ENCODE measurements at regions not wholly inside any gene's neighbourhood (a gene's known extent, or its start where the extent isn't known, plus 50 kb on each side); places are given as distances from the start of the nearest gene placed in this dataset.

DNA sequence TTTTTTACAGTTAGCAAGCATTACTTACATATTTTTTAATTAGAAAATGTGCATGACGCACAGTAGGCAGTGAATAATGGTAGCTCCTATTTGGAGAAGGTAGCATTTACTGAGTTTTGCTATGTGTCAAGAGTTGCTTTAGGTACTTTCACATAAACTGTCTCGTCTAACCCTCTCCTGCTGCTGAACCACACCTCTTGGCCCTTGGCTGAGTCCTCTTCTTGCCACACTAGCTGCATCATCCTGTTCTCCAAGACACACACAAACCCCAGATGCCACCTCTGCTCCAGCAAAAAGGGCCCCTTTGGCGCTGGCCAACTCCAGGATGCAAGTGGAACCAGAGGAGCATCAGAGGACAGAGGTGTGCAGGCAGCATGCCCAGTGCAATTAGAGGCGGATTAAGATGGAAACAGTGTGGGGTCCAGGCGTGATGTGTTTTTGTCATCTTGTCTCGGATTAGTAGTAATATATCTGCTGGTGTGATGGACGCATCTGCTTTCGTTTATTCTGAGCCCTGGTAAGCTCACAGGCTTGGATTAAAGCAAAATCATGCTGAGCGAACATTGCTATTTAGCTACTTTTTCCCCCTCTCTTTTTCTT is 367.0 kb upstream of the CADM1 start:
- Mint-ChIP-seq H3K36me3 (ENCODE audit: low read depth) (no peaks in the 10 kb centered on the region), H3K27ac (no peak overlapping the region), H3K27me3 (peaks cover 33% of the 10 kb centered on the region), H3K9me3 (no peaks in the 10 kb centered on the region), H3K4me1 (ENCODE audit: low read depth) (peaks cover 41% of the 10 kb centered on the region), H3K4me3 (no peak overlapping the region)
- intact Hi-C loops (cut with micrococcal nuclease) = loop anchor here (5.0 to 10.0 kb wide), 2 partner anchors 64 to 351 kb away; no protein-coding TSS in a partner anchor

GRCh38 chr11:115869780-115870431 is 365.7 kb upstream of the CADM1 start:
- no peaks in the 10 kb centered on the region for H3K36me3 Mint-ChIP-seq (ENCODE audit: low read depth)
- H3K4me3 Mint-ChIP-seq = no peak overlapping the region
- H3K4me1 Mint-ChIP-seq (ENCODE audit: low read depth) = peaks cover 38% of the 10 kb centered on the region
- no peaks in the 10 kb centered on the region for H3K9me3 Mint-ChIP-seq
- intact Hi-C loops (cut with micrococcal nuclease) = loop anchor here (5.0 to 10.0 kb wide), 2 partner anchors 65 to 352 kb away; no protein-coding TSS in a partner anchor
- H3K27me3 Mint-ChIP-seq = peaks cover 36% of the 10 kb centered on the region
- no peak overlapping the region for H3K27ac Mint-ChIP-seq

- peaks cover 39% of the 10 kb centered on the region for H3K27me3 Mint-ChIP-seq
- intact Hi-C loops (cut with micrococcal nuclease) = no loop called here
- peaks cover 30% of the 10 kb centered on the region for H3K4me1 Mint-ChIP-seq (ENCODE audit: low read depth)
- no peaks in the 10 kb centered on the region for H3K9me3 Mint-ChIP-seq
- no peaks in the 10 kb centered on the region for H3K36me3 Mint-ChIP-seq (ENCODE audit: low read depth)
- no peak overlapping the region for H3K27ac Mint-ChIP-seq
- no peak overlapping the region for H3K4me3 Mint-ChIP-seq
These were observed 364.9 kb upstream of the CADM1 start for GRCh38 chr11:115869131-115869530.

GRCh38 chr11:115860246-115860645 is 356.0 kb upstream of the CADM1 start:
- Mint-ChIP-seq H3K4me3 (no peak overlapping the region), H3K27me3 (peaks cover 20% of the 10 kb centered on the region), H3K36me3 (ENCODE audit: low read depth) (no peaks in the 10 kb centered on the region), H3K27ac (no peak overlapping the region), H3K4me1 (ENCODE audit: low read depth) (no peaks in the 10 kb centered on the region), H3K9me3 (no peaks in the 10 kb centered on the region)
- intact Hi-C loops (cut with micrococcal nuclease) = no loop called here

DNA sequence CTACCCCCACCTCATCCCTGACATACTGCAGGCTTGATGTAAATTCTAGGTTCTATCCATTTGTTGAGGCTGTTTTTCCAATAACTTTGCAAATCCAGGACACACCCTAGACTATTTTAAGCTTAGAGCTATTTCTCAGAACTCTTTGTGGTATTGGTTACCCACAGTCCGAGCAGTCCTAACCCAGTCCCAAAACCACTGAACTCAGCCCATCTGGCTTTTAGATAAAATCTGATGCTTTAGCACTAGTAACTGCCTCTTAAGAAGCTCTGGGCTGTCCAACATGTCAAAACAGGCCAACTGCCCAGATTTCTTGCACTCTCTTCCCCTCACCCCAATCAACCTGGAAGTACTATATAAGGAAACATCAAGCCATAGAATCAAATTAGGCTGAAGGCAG is 344.4 kb upstream of the CADM1 start:
- Mint-ChIP-seq H3K4me3 (no peak overlapping the region), H3K36me3 (ENCODE audit: low read depth) (no peaks in the 10 kb centered on the region), H3K27ac (no peak overlapping the region), H3K9me3 (no peaks in the 10 kb centered on the region), H3K4me1 (ENCODE audit: low read depth) (no peaks in the 10 kb centered on the region), H3K27me3 (peaks cover 10% of the 10 kb centered on the region)
- intact Hi-C loops (cut with micrococcal nuclease) = no loop called here

DNA sequence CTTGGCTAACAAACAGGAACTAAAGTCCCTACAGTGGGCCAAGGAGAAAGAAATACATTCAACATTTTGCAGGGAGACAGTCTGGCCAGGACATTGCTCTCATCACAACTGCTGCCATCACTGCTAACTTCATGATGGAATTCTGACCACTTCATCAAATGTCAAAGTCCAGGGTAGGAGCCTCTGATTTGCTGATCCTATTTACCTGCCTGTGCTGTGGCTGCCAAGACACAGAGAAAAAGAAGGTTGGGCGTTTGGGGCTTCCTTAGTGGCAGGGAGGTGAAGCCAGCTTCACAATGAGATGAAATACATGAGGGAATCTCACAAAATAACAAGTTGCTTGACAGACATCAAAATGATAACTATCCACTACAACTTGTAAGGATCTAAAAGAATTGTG is 343.9 kb upstream of the CADM1 start:
- Mint-ChIP-seq H3K36me3 (ENCODE audit: low read depth) (no peaks in the 10 kb centered on the region), H3K9me3 (no peaks in the 10 kb centered on the region), H3K4me1 (ENCODE audit: low read depth) (no peaks in the 10 kb centered on the region), H3K27me3 (peaks cover 7% of the 10 kb centered on the region), H3K4me3 (no peak overlapping the region), H3K27ac (no peak overlapping the region)
- intact Hi-C loops (cut with micrococcal nuclease) = no loop called here

DNA sequence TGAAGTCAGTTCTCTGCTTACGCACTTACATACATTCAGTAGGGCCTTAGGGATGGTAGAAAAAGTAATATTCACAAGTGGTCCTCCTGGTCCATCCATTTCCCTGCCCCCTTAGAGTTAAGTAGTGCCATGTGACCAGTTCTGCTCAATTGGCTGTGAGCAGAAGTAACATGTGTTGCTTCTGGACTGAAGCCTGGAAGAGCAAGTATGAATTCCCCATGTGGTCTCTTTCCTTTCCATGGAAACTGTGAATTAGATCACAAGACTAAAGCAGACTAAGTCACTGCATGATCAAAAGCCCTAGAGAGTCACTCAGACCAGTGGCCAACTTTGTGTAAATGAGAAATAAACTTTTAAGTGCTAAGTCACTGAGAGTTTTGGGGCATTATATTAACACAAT is 341.7 kb upstream of the CADM1 start:
- intact Hi-C loops (cut with micrococcal nuclease) = no loop called here
- Mint-ChIP-seq H3K9me3 (no peaks in the 10 kb centered on the region), H3K27ac (no peak overlapping the region)

DNA sequence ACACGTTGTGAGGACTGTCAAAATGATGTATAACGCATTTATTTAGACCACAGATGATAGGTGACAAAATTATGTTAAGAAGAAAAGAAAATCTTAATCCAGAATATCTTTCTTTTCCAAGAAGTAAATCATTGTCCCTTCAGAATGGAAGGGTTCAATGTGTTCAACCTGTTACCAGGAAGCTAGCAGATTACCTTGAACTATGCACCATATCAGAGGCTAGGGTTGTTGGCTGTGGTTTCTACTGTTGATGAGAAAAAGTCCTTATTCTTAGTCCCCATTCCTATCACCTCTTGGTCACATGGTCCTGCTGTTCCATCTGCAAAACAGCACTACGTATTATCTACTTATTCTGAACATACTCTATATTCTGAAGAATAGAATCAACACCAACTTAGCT is 339.5 kb upstream of the CADM1 start:
- Mint-ChIP-seq H3K4me3 (no peak overlapping the region), H3K27me3 (peaks cover 7% of the 10 kb centered on the region), H3K36me3 (ENCODE audit: low read depth) (no peaks in the 10 kb centered on the region), H3K4me1 (ENCODE audit: low read depth) (no peaks in the 10 kb centered on the region), H3K27ac (no peak overlapping the region), H3K9me3 (no peaks in the 10 kb centered on the region)
- intact Hi-C loops (cut with micrococcal nuclease) = no loop called here

More for the DNA sequence above, 341.7 kb upstream of the CADM1 start:
- H3K4me1 Mint-ChIP-seq (ENCODE audit: low read depth) = no peaks in the 10 kb centered on the region
- H3K27me3 Mint-ChIP-seq = peaks cover 7% of the 10 kb centered on the region
- H3K36me3 Mint-ChIP-seq (ENCODE audit: low read depth) = no peaks in the 10 kb centered on the region
- H3K4me3 Mint-ChIP-seq = no peak overlapping the region

DNA sequence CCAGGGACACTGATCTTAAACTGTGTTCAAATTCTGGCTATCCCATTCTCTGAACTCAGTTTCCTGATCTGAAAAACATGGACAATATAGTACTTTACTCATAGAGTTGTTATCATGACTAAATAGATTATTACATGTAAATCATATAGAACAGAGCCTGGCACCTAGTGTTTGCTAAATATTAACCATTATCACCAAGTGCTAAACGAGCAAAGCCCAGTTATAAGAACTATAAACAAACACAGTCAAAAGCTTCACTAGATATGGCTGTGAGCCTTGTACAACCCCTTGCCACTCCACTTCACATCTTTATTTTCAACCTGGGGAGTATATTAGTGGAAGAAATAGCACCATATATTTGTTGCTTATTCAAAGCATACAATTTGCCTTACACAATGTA is 338.9 kb upstream of the CADM1 start:
- Mint-ChIP-seq H3K9me3 (no peaks in the 10 kb centered on the region), H3K4me3 (no peak overlapping the region), H3K27me3 (peaks cover 7% of the 10 kb centered on the region), H3K36me3 (ENCODE audit: low read depth) (no peaks in the 10 kb centered on the region), H3K4me1 (ENCODE audit: low read depth) (no peaks in the 10 kb centered on the region), H3K27ac (no peak overlapping the region)
- intact Hi-C loops (cut with micrococcal nuclease) = no loop called here

- intact Hi-C loops (cut with micrococcal nuclease) = no loop called here
- Mint-ChIP-seq H3K4me1 (ENCODE audit: low read depth) (no peaks in the 10 kb centered on the region), H3K27ac (no peak overlapping the region), H3K27me3 (peaks cover 1% of the 10 kb centered on the region), H3K36me3 (ENCODE audit: low read depth) (no peaks in the 10 kb centered on the region), H3K4me3 (no peak overlapping the region), H3K9me3 (no peaks in the 10 kb centered on the region)
These were observed 315.8 kb upstream of the CADM1 start for GRCh38 chr11:115820026-115820425.

GRCh38 chr11:115819014-115819413 is 314.8 kb upstream of the CADM1 start:
- Mint-ChIP-seq H3K36me3 (ENCODE audit: low read depth) (no peaks in the 10 kb centered on the region), H3K27ac (no peak overlapping the region), H3K27me3 (peaks cover 1% of the 10 kb centered on the region), H3K9me3 (no peaks in the 10 kb centered on the region), H3K4me1 (ENCODE audit: low read depth) (no peaks in the 10 kb centered on the region), H3K4me3 (no peak overlapping the region)
- intact Hi-C loops (cut with micrococcal nuclease) = no loop called here

GRCh38 chr11:115817844-115818468 is 313.7 kb upstream of the CADM1 start:
- H3K36me3 Mint-ChIP-seq (ENCODE audit: low read depth) = no peaks in the 10 kb centered on the region
- no peak overlapping the region for H3K4me3 Mint-ChIP-seq
- peaks cover 1% of the 10 kb centered on the region for H3K27me3 Mint-ChIP-seq
- H3K4me1 Mint-ChIP-seq (ENCODE audit: low read depth) = no peaks in the 10 kb centered on the region
- intact Hi-C loops (cut with micrococcal nuclease) = no loop called here
- peaks cover 7% of the 10 kb centered on the region for H3K9me3 Mint-ChIP-seq
- no peak overlapping the region for H3K27ac Mint-ChIP-seq

DNA sequence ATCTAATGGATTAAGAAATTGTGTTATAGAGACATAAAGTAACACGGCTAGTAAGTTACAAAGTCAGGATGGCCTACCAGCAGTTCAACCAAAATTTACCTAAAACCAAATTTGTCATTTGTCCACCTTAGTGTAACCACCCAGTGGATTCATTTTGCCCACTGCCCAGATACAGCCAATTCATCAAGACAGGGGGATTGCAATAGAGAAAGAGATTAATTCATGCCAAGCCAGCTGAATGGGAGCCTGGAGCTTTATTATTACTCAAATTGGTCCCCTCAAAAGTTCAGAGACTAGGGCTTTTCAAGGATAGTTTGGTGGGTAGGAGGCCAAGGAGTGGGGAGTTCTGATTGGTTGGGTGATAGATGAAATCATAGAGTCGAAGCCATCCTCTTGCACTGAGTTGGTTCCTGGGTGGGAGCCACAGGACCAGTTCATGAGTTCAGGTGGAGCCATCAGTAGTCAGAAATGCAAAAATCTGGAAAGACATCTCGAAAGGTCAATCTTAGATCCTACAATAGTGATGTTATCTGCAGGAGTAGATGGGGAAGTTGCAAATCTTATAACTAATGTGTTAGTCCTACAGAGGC is 304.2 kb upstream of the CADM1 start:
- intact Hi-C loops (cut with micrococcal nuclease) = no loop called here
- H3K9me3 Mint-ChIP-seq = peaks cover 61% of the 10 kb centered on the region
- H3K36me3 Mint-ChIP-seq (ENCODE audit: low read depth) = no peaks in the 10 kb centered on the region
- H3K4me3 Mint-ChIP-seq = no peak overlapping the region
- peaks cover 1% of the 10 kb centered on the region for H3K27me3 Mint-ChIP-seq
- no peak overlapping the region for H3K27ac Mint-ChIP-seq
- no peaks in the 10 kb centered on the region for H3K4me1 Mint-ChIP-seq (ENCODE audit: low read depth)

- Mint-ChIP-seq H3K27ac (no peak overlapping the region), H3K4me1 (ENCODE audit: low read depth) (no peaks in the 10 kb centered on the region), H3K27me3 (peaks cover 1% of the 10 kb centered on the region), H3K4me3 (no peak overlapping the region), H3K36me3 (ENCODE audit: low read depth) (no peaks in the 10 kb centered on the region), H3K9me3 (peaks cover 50% of the 10 kb centered on the region)
- intact Hi-C loops (cut with micrococcal nuclease) = no loop called here
These were observed 301.8 kb upstream of the CADM1 start for GRCh38 chr11:115806056-115806455.
